ENCODE measurements at regions not wholly inside any gene's neighbourhood (a gene's known extent, or its start where the extent isn't known, plus 50 kb on each side); places are given as distances from the start of the nearest gene placed in this dataset.

DNA sequence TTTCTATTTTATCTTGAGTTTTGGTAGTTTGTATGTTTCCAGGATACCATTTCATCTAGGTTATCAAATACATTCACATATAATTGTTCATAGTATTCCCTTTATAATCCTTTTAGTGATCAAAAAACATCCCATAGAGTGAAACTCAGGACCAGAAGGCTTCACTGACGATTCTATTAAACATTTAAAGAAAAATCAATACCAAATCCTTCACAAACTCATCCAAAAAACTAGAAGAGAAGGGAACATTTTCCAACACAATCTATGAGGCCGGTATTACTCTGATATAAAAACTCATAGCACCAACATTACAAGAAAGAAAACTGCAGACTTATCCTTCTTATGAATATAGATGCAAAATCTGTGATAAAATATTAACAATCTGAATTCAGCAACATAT lies 203.4 kb downstream of the ANKRD50 start:
- H3K27me3 ChIP-seq (ENCODE audit: control insufficient read depth, insufficient read depth, low read length) = no peaks in the 10 kb centered on the region
- no CpG with 5 or more reads among the region's 2 CpGs for WGBS (ENCODE audit: insufficient coverage)
- H3K9me3 ChIP-seq (replicated peaks; ENCODE audit: control insufficient read depth, low read depth, low read length) = no peaks in the 10 kb centered on the region
- no peaks in the 10 kb centered on the region for H3K36me3 ChIP-seq (ENCODE audit: control insufficient read depth, insufficient read depth, low read length)
- no peak overlapping the region for H3K27ac ChIP-seq (ENCODE audit: low read length)
- DNase-seq = no peak
- no peaks in the 10 kb centered on the region for H3K4me1 ChIP-seq (ENCODE audit: control insufficient read depth, insufficient read depth, low read length)
- H3K4me3 ChIP-seq (ENCODE audit: low read length) = no peak overlapping the region

DNA sequence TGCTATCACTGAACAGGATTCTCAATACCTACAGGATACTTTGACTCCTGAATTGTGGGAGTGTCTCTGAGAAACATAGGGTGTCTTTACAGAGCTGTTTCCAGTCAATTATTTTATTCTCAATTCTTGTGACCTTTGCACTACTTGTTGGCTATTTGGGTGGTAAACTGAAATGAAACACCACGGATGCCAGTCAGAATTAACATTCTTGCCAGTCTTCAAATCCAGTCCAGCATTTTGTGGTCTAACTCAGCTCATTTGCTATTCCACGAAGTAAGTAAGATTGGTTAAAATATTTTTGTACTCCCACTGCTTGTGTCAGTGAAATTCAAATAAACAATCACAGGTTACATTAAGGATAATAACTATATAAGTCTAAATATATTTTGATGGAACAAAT lies 197.9 kb downstream of the ANKRD50 start:
- no peaks in the 10 kb centered on the region for H3K4me1 ChIP-seq (ENCODE audit: control insufficient read depth, insufficient read depth, low read length)
- no peak overlapping the region for H3K27ac ChIP-seq (ENCODE audit: low read length)
- no peaks in the 10 kb centered on the region for H3K27me3 ChIP-seq (ENCODE audit: control insufficient read depth, insufficient read depth, low read length)
- no peak overlapping the region for H3K4me3 ChIP-seq (ENCODE audit: low read length)
- H3K9me3 ChIP-seq (replicated peaks; ENCODE audit: control insufficient read depth, low read depth, low read length) = no peaks in the 10 kb centered on the region
- no CpG with 5 or more reads among the region's 2 CpGs for WGBS (ENCODE audit: insufficient coverage)
- no peak for DNase-seq
- no peaks in the 10 kb centered on the region for H3K36me3 ChIP-seq (ENCODE audit: control insufficient read depth, insufficient read depth, low read length)

- no peak for DNase-seq
- Histone ChIP-seq H3K27ac (ENCODE audit: low read length) (no peak overlapping the region), H3K4me3 (ENCODE audit: low read length) (no peak overlapping the region), H3K4me1 (ENCODE audit: control insufficient read depth, insufficient read depth, low read length) (no peaks in the 10 kb centered on the region), H3K9me3 (replicated peaks; ENCODE audit: control insufficient read depth, low read depth, low read length) (no peaks in the 10 kb centered on the region), H3K36me3 (ENCODE audit: control insufficient read depth, insufficient read depth, low read length) (no peaks in the 10 kb centered on the region), H3K27me3 (ENCODE audit: control insufficient read depth, insufficient read depth, low read length) (no peaks in the 10 kb centered on the region)
- no CpG with 5 or more reads among the region's 1 CpG for WGBS (ENCODE audit: insufficient coverage)
Measured at GRCh38 chr4:124515591-124515990, 196.9 kb downstream of the ANKRD50 start.

GRCh38 chr4:124519196-124519595 lies 193.3 kb downstream of the ANKRD50 start:
- Histone ChIP-seq H3K4me1 (ENCODE audit: control insufficient read depth, insufficient read depth, low read length) (no peaks in the 10 kb centered on the region), H3K9me3 (replicated peaks; ENCODE audit: control insufficient read depth, low read depth, low read length) (no peaks in the 10 kb centered on the region), H3K36me3 (ENCODE audit: control insufficient read depth, insufficient read depth, low read length) (no peaks in the 10 kb centered on the region), H3K27me3 (ENCODE audit: control insufficient read depth, insufficient read depth, low read length) (no peaks in the 10 kb centered on the region), H3K27ac (ENCODE audit: low read length) (no peak overlapping the region), H3K4me3 (ENCODE audit: low read length) (no peak overlapping the region)
- WGBS (ENCODE audit: insufficient coverage) = no CpG with 5 or more reads among the region's 1 CpG
- DNase-seq = peak; percentile 48

GRCh38 chr4:124523816-124524215 lies 188.7 kb downstream of the ANKRD50 start:
- Histone ChIP-seq H3K27me3 (ENCODE audit: control insufficient read depth, insufficient read depth, low read length) (no peaks in the 10 kb centered on the region), H3K4me3 (ENCODE audit: low read length) (no peak overlapping the region), H3K9me3 (replicated peaks; ENCODE audit: control insufficient read depth, low read depth, low read length) (no peaks in the 10 kb centered on the region), H3K4me1 (ENCODE audit: control insufficient read depth, insufficient read depth, low read length) (no peaks in the 10 kb centered on the region), H3K27ac (ENCODE audit: low read length) (no peak overlapping the region), H3K36me3 (ENCODE audit: control insufficient read depth, insufficient read depth, low read length) (no peaks in the 10 kb centered on the region)
- DNase-seq = peak; percentile 66

GRCh38 chr4:124525524-124525923 lies 187.0 kb downstream of the ANKRD50 start:
- WGBS (ENCODE audit: insufficient coverage) = no CpG with 5 or more reads among the region's 4 CpGs

GRCh38 chr4:124526331-124526730 lies 186.2 kb downstream of the ANKRD50 start:
- no peaks in the 10 kb centered on the region for H3K9me3 ChIP-seq (replicated peaks; ENCODE audit: control insufficient read depth, low read depth, low read length)
- no peak overlapping the region for H3K4me3 ChIP-seq (ENCODE audit: low read length)
- WGBS (ENCODE audit: insufficient coverage) = no CpG with 5 or more reads among the region's 2 CpGs
- peak; percentile 25 for DNase-seq
- no peaks in the 10 kb centered on the region for H3K27me3 ChIP-seq (ENCODE audit: control insufficient read depth, insufficient read depth, low read length)
- H3K36me3 ChIP-seq (ENCODE audit: control insufficient read depth, insufficient read depth, low read length) = no peaks in the 10 kb centered on the region
- H3K4me1 ChIP-seq (ENCODE audit: control insufficient read depth, insufficient read depth, low read length) = no peaks in the 10 kb centered on the region
- H3K27ac ChIP-seq (ENCODE audit: low read length) = no peak overlapping the region

More at GRCh38 chr4:124525524-124525923, 187.0 kb downstream of the ANKRD50 start:
- H3K36me3 ChIP-seq (ENCODE audit: control insufficient read depth, insufficient read depth, low read length) = no peaks in the 10 kb centered on the region
- no peaks in the 10 kb centered on the region for H3K9me3 ChIP-seq (replicated peaks; ENCODE audit: control insufficient read depth, low read depth, low read length)
- no peak for DNase-seq
- H3K27me3 ChIP-seq (ENCODE audit: control insufficient read depth, insufficient read depth, low read length) = no peaks in the 10 kb centered on the region
- no peak overlapping the region for H3K4me3 ChIP-seq (ENCODE audit: low read length)
- no peaks in the 10 kb centered on the region for H3K4me1 ChIP-seq (ENCODE audit: control insufficient read depth, insufficient read depth, low read length)
- H3K27ac ChIP-seq (ENCODE audit: low read length) = no peak overlapping the region

- DNase-seq = no peak
- no peaks in the 10 kb centered on the region for H3K4me1 ChIP-seq (ENCODE audit: control insufficient read depth, insufficient read depth, low read length)
- no peak overlapping the region for H3K4me3 ChIP-seq (ENCODE audit: low read length)
- H3K27me3 ChIP-seq (ENCODE audit: control insufficient read depth, insufficient read depth, low read length) = no peaks in the 10 kb centered on the region
- H3K36me3 ChIP-seq (ENCODE audit: control insufficient read depth, insufficient read depth, low read length) = no peaks in the 10 kb centered on the region
- no peaks in the 10 kb centered on the region for H3K9me3 ChIP-seq (replicated peaks; ENCODE audit: control insufficient read depth, low read depth, low read length)
- WGBS (ENCODE audit: insufficient coverage) = no CpG with 5 or more reads among the region's 4 CpGs
- H3K27ac ChIP-seq (ENCODE audit: low read length) = no peak overlapping the region
Measured at GRCh38 chr4:124526769-124527168, 185.8 kb downstream of the ANKRD50 start.

DNA sequence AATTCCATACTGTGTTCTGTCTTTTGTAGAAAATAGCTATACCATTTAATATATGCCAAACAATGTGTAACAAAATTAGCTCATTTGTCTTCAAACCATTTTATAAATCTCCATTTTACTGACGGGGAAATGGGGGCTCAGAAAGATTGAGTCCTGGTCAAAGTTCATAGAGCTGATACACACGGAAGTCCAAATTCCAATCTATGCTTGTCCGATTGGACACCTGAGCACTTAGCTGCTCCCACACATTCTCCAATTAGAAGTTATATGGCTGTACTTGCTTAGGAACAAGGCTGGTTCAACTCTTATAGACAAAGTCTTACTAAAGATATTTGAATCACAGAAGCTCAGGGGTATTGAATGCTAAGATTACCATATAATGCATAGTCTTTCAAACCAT lies 185.2 kb downstream of the ANKRD50 start:
- H3K4me3 ChIP-seq (ENCODE audit: low read length) = no peak overlapping the region
- no peaks in the 10 kb centered on the region for H3K27me3 ChIP-seq (ENCODE audit: control insufficient read depth, insufficient read depth, low read length)
- no peak for DNase-seq
- no peak overlapping the region for H3K27ac ChIP-seq (ENCODE audit: low read length)
- no peaks in the 10 kb centered on the region for H3K36me3 ChIP-seq (ENCODE audit: control insufficient read depth, insufficient read depth, low read length)
- no peaks in the 10 kb centered on the region for H3K4me1 ChIP-seq (ENCODE audit: control insufficient read depth, insufficient read depth, low read length)
- no CpG with 5 or more reads among the region's 3 CpGs for WGBS (ENCODE audit: insufficient coverage)
- no peaks in the 10 kb centered on the region for H3K9me3 ChIP-seq (replicated peaks; ENCODE audit: control insufficient read depth, low read depth, low read length)

GRCh38 chr4:124529131-124529530 lies 183.4 kb downstream of the ANKRD50 start:
- no peak for DNase-seq
- no CpG with 5 or more reads among the region's 1 CpG for WGBS (ENCODE audit: insufficient coverage)
- no peak overlapping the region for H3K27ac ChIP-seq (ENCODE audit: low read length)

DNA sequence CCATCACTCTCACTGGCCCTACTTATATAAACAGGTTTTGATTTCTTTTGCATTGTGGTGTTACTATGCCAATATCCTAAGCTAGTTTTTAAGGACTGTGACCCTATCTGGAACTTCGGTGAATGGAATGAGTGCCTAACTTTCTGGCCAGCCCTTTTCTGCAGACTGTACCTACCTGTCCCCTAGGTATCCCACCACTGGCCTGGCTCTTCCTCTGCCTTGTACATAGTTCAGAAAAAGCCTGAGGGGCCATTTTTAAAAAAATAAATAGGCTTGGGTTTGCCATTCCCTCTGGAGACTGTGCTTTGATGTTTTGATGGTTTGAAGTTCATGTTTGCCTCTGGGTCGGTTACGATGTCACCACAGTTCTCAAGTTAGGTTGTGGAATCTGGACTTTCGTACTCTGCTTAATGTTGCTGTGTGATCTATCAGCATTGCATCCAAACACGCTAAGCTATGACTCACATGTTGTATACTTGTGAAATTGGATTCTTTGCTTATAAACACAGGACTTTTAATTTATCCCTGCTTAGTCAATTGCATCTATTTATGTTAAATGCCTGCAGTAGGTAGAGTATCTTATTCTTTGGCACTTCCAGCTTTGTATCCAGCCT lies 182.0 kb downstream of the ANKRD50 start:
- no peak overlapping the region for H3K4me3 ChIP-seq (ENCODE audit: low read length)
- WGBS (ENCODE audit: insufficient coverage) = no CpG with 5 or more reads among the region's 5 CpGs
- H3K27me3 ChIP-seq (ENCODE audit: control insufficient read depth, insufficient read depth, low read length) = no peaks in the 10 kb centered on the region
- no peak overlapping the region for H3K27ac ChIP-seq (ENCODE audit: low read length)
- no peak for DNase-seq
- no peaks in the 10 kb centered on the region for H3K9me3 ChIP-seq (replicated peaks; ENCODE audit: control insufficient read depth, low read depth, low read length)
- H3K4me1 ChIP-seq (ENCODE audit: control insufficient read depth, insufficient read depth, low read length) = no peaks in the 10 kb centered on the region
- H3K36me3 ChIP-seq (ENCODE audit: control insufficient read depth, insufficient read depth, low read length) = no peaks in the 10 kb centered on the region

More at GRCh38 chr4:124529131-124529530, 183.4 kb downstream of the ANKRD50 start:
- Histone ChIP-seq H3K9me3 (replicated peaks; ENCODE audit: control insufficient read depth, low read depth, low read length) (no peaks in the 10 kb centered on the region), H3K27me3 (ENCODE audit: control insufficient read depth, insufficient read depth, low read length) (no peaks in the 10 kb centered on the region), H3K36me3 (ENCODE audit: control insufficient read depth, insufficient read depth, low read length) (no peaks in the 10 kb centered on the region), H3K4me3 (ENCODE audit: low read length) (no peak overlapping the region), H3K4me1 (ENCODE audit: control insufficient read depth, insufficient read depth, low read length) (no peaks in the 10 kb centered on the region)

Data from muscle of leg (tissue), 3 donors.